ENCODE measurements at regions not wholly inside any gene's neighbourhood (a gene's known extent, or its start where the extent isn't known, plus 50 kb on each side); places are given as distances from the start of the nearest gene placed in this dataset.

GRCh38 chr1:168447871-168448270 lies 95.9 kb downstream of the XCL2 start:
- DNase-seq, result no peak
- no peak for TF ChIP-seq NFE2L2 (IDR thresholded peaks at IDR 0.05; ENCODE audit: low read depth, low read length)
- no peak for TF ChIP-seq RFX5 (IDR thresholded peaks at IDR 0.05; ENCODE audit: low read depth, low read length)
- no peak for TF ChIP-seq MAFK (IDR thresholded peaks at IDR 0.05; ENCODE audit: low read depth, low read length)
- TF ChIP-seq RAD21 (IDR thresholded peaks at IDR 0.05; ENCODE audit: low read length), result no peak
- no peak for TF ChIP-seq CEBPB (IDR thresholded peaks at IDR 0.05; ENCODE audit: low read depth, low read length)
- TF ChIP-seq CHD1 (IDR thresholded peaks at IDR 0.05; ENCODE audit: low read depth, low read length), result no peak
- TF ChIP-seq FOS (IDR thresholded peaks at IDR 0.05; ENCODE audit: low read depth, low read length), result no peak
- TF ChIP-seq MAZ (IDR thresholded peaks at IDR 0.05; ENCODE audit: borderline replicate concordance, low read depth, low read length), result no peak
- no peak for TF ChIP-seq RCOR1 (IDR thresholded peaks at IDR 0.05; ENCODE audit: insufficient replicate concordance, low read length)
- TF ChIP-seq BHLHE40 (IDR thresholded peaks at IDR 0.05; ENCODE audit: low read depth, low read length), result no peak
- no peak for TF ChIP-seq MXI1 (IDR thresholded peaks at IDR 0.05; ENCODE audit: borderline replicate concordance, low read depth, low read length)
- TF ChIP-seq CTCF (conservative IDR thresholded peaks at IDR 0.05; ENCODE audit: low read depth, low read length), result no peak
- TF ChIP-seq SMC3 (IDR thresholded peaks at IDR 0.05; ENCODE audit: low read depth, low read length), result no peak
- TF ChIP-seq ELK1 (IDR thresholded peaks at IDR 0.05; ENCODE audit: borderline replicate concordance, low read depth, low read length), result no peak
- no CpG with 5 or more reads among the region's 1 CpG for WGBS, 2 experiments (ENCODE audit: extremely low coverage in 2 of 2, insufficient read length in 1 of 2)
- POLR2A ChIA-PET (ENCODE audit: unreplicated experiment), result no interaction called here
- Histone ChIP-seq H2AFZ (replicated peaks; ENCODE audit: low read length, poor library complexity) (no peak overlapping the region), H3K27me3 (ENCODE audit: control insufficient read depth, insufficient read depth, low read length) (peaks cover 3% of the 10 kb centered on the region), H2BK20ac (ENCODE audit: low read depth, low read length) (no peak overlapping the region), H3K27ac (ENCODE audit: insufficient read depth, low read length) (no peak overlapping the region), H2BK5ac (ENCODE audit: low read depth, low read length, poor library complexity, severe bottlenecking) (no peak overlapping the region), H3K9me1 (ENCODE audit: insufficient read depth, low read length) (no peaks in the 10 kb centered on the region), H3K79me1 (ENCODE audit: low read depth in 1 of 2, low read length in 2 of 2) (no peaks in the 10 kb centered on the region), H4K5ac (ENCODE audit: low read depth, low read length) (no peak overlapping the region), H4K91ac (ENCODE audit: insufficient read depth, low read depth, low read length) (no peak overlapping the region), H3K56ac (ENCODE audit: extremely low read depth, insufficient read depth, low read length) (no peak overlapping the region), H4K20me1 (ENCODE audit: insufficient read depth, low read length) (no peaks in the 10 kb centered on the region), H2AK5ac (ENCODE audit: low read depth, low read length) (no peak overlapping the region), H3K14ac (replicated peaks; ENCODE audit: low read depth, low read length) (no peak overlapping the region), H3K9me3 (ENCODE audit: control insufficient read depth, insufficient read depth, low read length) (no peaks in the 10 kb centered on the region), H3K18ac (ENCODE audit: low read depth, low read length) (no peak overlapping the region), H3K4me1 (ENCODE audit: control insufficient read depth, insufficient read depth, low read length) (no peaks in the 10 kb centered on the region), H2AK9ac (replicated peaks; ENCODE audit: low read depth, low read length, poor library complexity) (no peak overlapping the region), H3K23ac (ENCODE audit: low read depth, low read length) (no peak overlapping the region), H3K9ac (ENCODE audit: low read depth, low read length) (no peak overlapping the region), H3K36me3 (ENCODE audit: control insufficient read depth, insufficient read depth, low read length) (no peaks in the 10 kb centered on the region), H3K4me3 (ENCODE audit: insufficient read depth, low read depth, low read length) (no peak overlapping the region), H3K4ac (ENCODE audit: low read depth, low read length) (no peak overlapping the region), H2BK120ac (ENCODE audit: low read depth, low read length) (no peak overlapping the region), H3K4me2 (ENCODE audit: low read depth, low read length) (no peak overlapping the region), H2BK15ac (ENCODE audit: low read depth, low read length) (no peak overlapping the region), H4K8ac (ENCODE audit: low read depth in 2 of 2, low read length in 2 of 2) (no peak overlapping the region)
- intact Hi-C loops (cut with micrococcal nuclease), result no loop called here
- BruUV-seq (replicated peaks), result no TSS peak
- no peak for ATAC-seq (ENCODE audit: low read depth)
- in situ Hi-C loops (cut with MboI; ENCODE audit: low sequenced_read_pairs), result no loop called here
- dilution Hi-C loops (cut with HindIII; ENCODE audit: low sequenced_read_pairs, unreplicated experiment), result no loop called here
- CTCF ChIA-PET, result no interaction called here
